ENCODE measurements at regions not wholly inside any gene's neighbourhood (a gene's known extent, or its start where the extent isn't known, plus 50 kb on each side); places are given as distances from the start of the nearest gene placed in this dataset.

- TF ChIP-seq YBX1 (IDR thresholded peaks at IDR 0.05): no peak
- no peak for TF ChIP-seq SRF (IDR thresholded peaks at IDR 0.05; ENCODE audit: low read depth in 2 of 2, low read length in 2 of 2)
- TF ChIP-seq, protein P1, sequence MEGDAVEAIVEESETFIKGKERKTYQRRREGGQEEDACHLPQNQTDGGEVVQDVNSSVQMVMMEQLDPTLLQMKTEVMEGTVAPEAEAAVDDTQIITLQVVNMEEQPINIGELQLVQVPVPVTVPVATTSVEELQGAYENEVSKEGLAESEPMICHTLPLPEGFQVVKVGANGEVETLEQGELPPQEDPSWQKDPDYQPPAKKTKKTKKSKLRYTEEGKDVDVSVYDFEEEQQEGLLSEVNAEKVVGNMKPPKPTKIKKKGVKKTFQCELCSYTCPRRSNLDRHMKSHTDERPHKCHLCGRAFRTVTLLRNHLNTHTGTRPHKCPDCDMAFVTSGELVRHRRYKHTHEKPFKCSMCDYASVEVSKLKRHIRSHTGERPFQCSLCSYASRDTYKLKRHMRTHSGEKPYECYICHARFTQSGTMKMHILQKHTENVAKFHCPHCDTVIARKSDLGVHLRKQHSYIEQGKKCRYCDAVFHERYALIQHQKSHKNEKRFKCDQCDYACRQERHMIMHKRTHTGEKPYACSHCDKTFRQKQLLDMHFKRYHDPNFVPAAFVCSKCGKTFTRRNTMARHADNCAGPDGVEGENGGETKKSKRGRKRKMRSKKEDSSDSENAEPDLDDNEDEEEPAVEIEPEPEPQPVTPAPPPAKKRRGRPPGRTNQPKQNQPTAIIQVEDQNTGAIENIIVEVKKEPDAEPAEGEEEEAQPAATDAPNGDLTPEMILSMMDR (IDR thresholded peaks at IDR 0.05 in 2 of 3, conservative IDR thresholded peaks at IDR 0.05 in 1 of 3; ENCODE audit: control insufficient read depth in 2 of 3, extremely low read depth in 1 of 3, insufficient read depth in 1 of 3, low read depth in 3 of 3, low read length in 3 of 3): no peak
- no peak for TF ChIP-seq FOS (IDR thresholded peaks at IDR 0.05; ENCODE audit: borderline replicate concordance, extremely low read depth, insufficient read length)
- no peak for TF ChIP-seq SREBF2 (IDR thresholded peaks at IDR 0.05; ENCODE audit: low read length)
- no peak for TF ChIP-seq RCOR1 (conservative IDR thresholded peaks at IDR 0.05; ENCODE audit: low read depth, low read length)
- TF ChIP-seq, protein P2, sequence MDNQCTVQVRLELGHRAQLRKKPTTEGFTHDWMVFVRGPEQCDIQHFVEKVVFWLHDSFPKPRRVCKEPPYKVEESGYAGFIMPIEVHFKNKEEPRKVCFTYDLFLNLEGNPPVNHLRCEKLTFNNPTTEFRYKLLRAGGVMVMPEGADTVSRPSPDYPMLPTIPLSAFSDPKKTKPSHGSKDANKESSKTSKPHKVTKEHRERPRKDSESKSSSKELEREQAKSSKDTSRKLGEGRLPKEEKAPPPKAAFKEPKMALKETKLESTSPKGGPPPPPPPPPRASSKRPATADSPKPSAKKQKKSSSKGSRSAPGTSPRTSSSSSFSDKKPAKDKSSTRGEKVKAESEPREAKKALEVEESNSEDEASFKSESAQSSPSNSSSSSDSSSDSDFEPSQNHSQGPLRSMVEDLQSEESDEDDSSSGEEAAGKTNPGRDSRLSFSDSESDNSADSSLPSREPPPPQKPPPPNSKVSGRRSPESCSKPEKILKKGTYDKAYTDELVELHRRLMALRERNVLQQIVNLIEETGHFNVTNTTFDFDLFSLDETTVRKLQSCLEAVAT (IDR thresholded peaks at IDR 0.05): no peak
- TF ChIP-seq ZNF274 (IDR thresholded peaks at IDR 0.05; ENCODE audit: insufficient read depth, insufficient read length): no peak
These were observed 144.1 kb downstream of the SLC7A11 start for GRCh38 chr4:138097912-138098600.

Measured in GM12878 (cell line).